SK-N-SH (cell line): ENCODE measurements at regions not wholly inside any gene's neighbourhood (a gene's known extent, or its start where the extent isn't known, plus 50 kb on each side); places are given as distances from the start of the nearest gene placed in this dataset.

Source experiments
- CTCF ChIA-PET: fragments of 300-600, 350-600 bp; formaldehyde crosslinking; extraction: SDS; loops from one replicate; lab custom pipeline; 2021; lab: Yijun Ruan, JAX
- POLR2A ChIA-PET: fragments of 350-600 bp; sonication (Branson Sonifier 250); formaldehyde crosslinking; extraction: SDS; loops from one replicate; lab custom pipeline; 2020; ENCODE audit warnings: antibody characterized with exemption, inconsistent platforms; lab: Yijun Ruan, JAX
- DNase-seq: peaks from one replicate; pipeline ENCODE4 v3.0.0; 2012
- H2AFZ ChIP-seq: fragments of 200-600 bp; sonication (generic); 2 replicates; pipeline ENCODE4 v1.8.1; 2016; ENCODE audit warnings: antibody characterized with exemption, mild to moderate bottlenecking, low read depth
- H3F3A ChIP-seq: fragments of 200-600 bp; sonication (generic); replicated peaks from 2 replicates; pipeline ENCODE3; 2016; ENCODE audit warnings: antibody characterized with exemption, mild to moderate bottlenecking; ENCODE audit not compliant: insufficient read depth
- H3K27ac ChIP-seq, 2 experiments: fragments of 200-500 bp in 1 of 2; fragments of 200-600 bp in 1 of 2; sonication (Bioruptor generic) in 1 of 2; sonication (generic), shearing (Covaris generic) in 1 of 2; 2 replicates each; pipeline versions ENCODE4 v1.5.1 to v1.6.1; 2014 to 2016; ENCODE audit warnings: low read depth in 2 of 2, inconsistent platforms in 1 of 2, low read length in 1 of 2, mild to moderate bottlenecking in 1 of 2, mixed read lengths in 1 of 2
- H3K27me3 ChIP-seq: fragments of 200-600 bp; sonication (generic), shearing (Covaris generic); 2 replicates; pipeline ENCODE4 v1.6.1; 2016; ENCODE audit warnings: mixed run types; ENCODE audit not compliant: insufficient read depth
- H3K36me3 ChIP-seq, 2 experiments: fragments of 200-500 bp in 1 of 2; fragments of 200-600 bp in 1 of 2; sonication (Bioruptor generic) in 1 of 2; sonication (generic) in 1 of 2; replicated peaks in 1 of 2; 2 replicates each; pipeline versions ENCODE3 to v1.5.1; 2014 to 2016; ENCODE audit warnings: low read length in 1 of 2, mild to moderate bottlenecking in 1 of 2; ENCODE audit not compliant: insufficient read depth in 2 of 2, control insufficient read depth in 1 of 2
- H3K4me1 ChIP-seq, 2 experiments: fragments of 200-500 bp in 1 of 2; fragments of 200-600 bp in 1 of 2; sonication (Bioruptor generic) in 1 of 2; sonication (generic), shearing (Covaris generic) in 1 of 2; 2 replicates each; pipeline versions ENCODE4 v1.5.1 to v1.6.1; 2014 to 2016; ENCODE audit warnings: low read depth in 1 of 2, low read length in 1 of 2, mixed run types in 1 of 2; ENCODE audit not compliant: insufficient read depth in 2 of 2, control insufficient read depth in 1 of 2
- H3K4me2 ChIP-seq: fragments of 200-600 bp; sonication (generic), shearing (Covaris generic); 2 replicates; pipeline ENCODE4 v1.6.1; 2017; ENCODE audit warnings: mixed run types
- H3K4me3 ChIP-seq, 2 experiments: fragments of 200-500 bp in 1 of 2; fragments of 200-600 bp in 1 of 2; sonication (Bioruptor generic) in 1 of 2; sonication (generic), shearing (Covaris generic) in 1 of 2; 2 replicates each; pipeline versions ENCODE4 v1.5.1 to v1.8.1; 2014 to 2016; ENCODE audit warnings: low read depth in 2 of 2, inconsistent platforms in 1 of 2, low read length in 1 of 2, mild to moderate bottlenecking in 1 of 2, mixed read lengths in 1 of 2, moderate library complexity in 1 of 2
- H3K79me2 ChIP-seq: fragments of 200-600 bp; sonication (generic); 2 replicates; pipeline ENCODE4 v1.8.1; 2017; ENCODE audit warnings: mild to moderate bottlenecking; ENCODE audit not compliant: insufficient read depth
- H3K9ac ChIP-seq: fragments of 200-600 bp; sonication (generic); 2 replicates; pipeline ENCODE4 v1.6.1; 2017; ENCODE audit warnings: mixed run types
- H3K9me2 ChIP-seq: fragments of 200-600 bp; sonication (generic); 2 replicates; pipeline ENCODE4 v1.6.1; 2017; ENCODE audit warnings: mixed run types
- H3K9me3 ChIP-seq: fragments of 200-600 bp; sonication (generic); 2 replicates; pipeline ENCODE4 v1.6.1; 2017; ENCODE audit warnings: mixed run types, mild to moderate bottlenecking, moderate library complexity
- H4K20me1 ChIP-seq: fragments of 200-600 bp; sonication (generic); 2 replicates; pipeline ENCODE4 v1.6.1; 2017; ENCODE audit warnings: mild to moderate bottlenecking, mixed run types; ENCODE audit not compliant: insufficient read depth
- CHD2 ChIP-seq: fragments of 150-350 bp; IDR thresholded peaks from 2 replicates; pipeline ENCODE4 v1.6.1; 2018; ENCODE audit warnings: low read length; ENCODE audit not compliant: partially characterized antibody
- ELF1 ChIP-seq: IDR thresholded peaks from 2 replicates; pipeline ENCODE4 v1.4.0; 2012
- EP300 ChIP-seq, 2 experiments: IDR thresholded peaks; 2 replicates each; pipeline versions ENCODE4 v1.4.0 to v1.6.1; 2012; ENCODE audit warnings: borderline replicate concordance in 1 of 2, low read depth in 1 of 2, low read length in 1 of 2
- EZH2phosphoT487 ChIP-seq: fragments of 200-600 bp; sonication (generic); IDR thresholded peaks from 2 replicates; pipeline ENCODE4 v1.6.1; 2017; ENCODE audit warnings: low read depth, mixed run types, mild to moderate bottlenecking, antibody characterized with exemption, moderate library complexity, borderline replicate concordance
- FOSL2 ChIP-seq: IDR thresholded peaks from 2 replicates; pipeline ENCODE4 v1.4.0; 2012; ENCODE audit warnings: low read depth, mild to moderate bottlenecking, moderate library complexity, borderline replicate concordance
- FOXJ3 ChIP-seq: sonication (generic); formaldehyde crosslinking; IDR thresholded peaks from 2 replicates; pipeline ENCODE4 v1.5.1; 2020; ENCODE audit warnings: mild to moderate bottlenecking, missing genetic modification reagents
- FOXM1 ChIP-seq: IDR thresholded peaks from 2 replicates; pipeline ENCODE4 v1.4.0; 2012; ENCODE audit warnings: low read depth, mild to moderate bottlenecking
- GATA2 ChIP-seq: sonication (generic); formaldehyde crosslinking; IDR thresholded peaks from 2 replicates; pipeline ENCODE4 v1.5.0; 2020; ENCODE audit warnings: mild to moderate bottlenecking, missing genetic modification reagents
- JUND ChIP-seq: IDR thresholded peaks from 2 replicates; pipeline ENCODE4 v1.4.0; 2012
- MAX ChIP-seq: IDR thresholded peaks from 2 replicates; pipeline ENCODE4 v1.4.0; 2012; ENCODE audit warnings: low read depth
- MEF2A ChIP-seq: IDR thresholded peaks from 2 replicates; pipeline ENCODE4 v1.4.0; 2012; ENCODE audit warnings: low read depth, borderline replicate concordance
- NFIC ChIP-seq: IDR thresholded peaks from 2 replicates; pipeline ENCODE4 v1.4.0; 2012; ENCODE audit warnings: borderline replicate concordance
- NRF1 ChIP-seq: IDR thresholded peaks from 2 replicates; pipeline ENCODE4 v1.6.1; 2012; ENCODE audit warnings: low read depth, mild to moderate bottlenecking, low read length
- POLR2AphosphoS5 ChIP-seq: IDR thresholded peaks from 2 replicates; pipeline ENCODE4 v1.6.1; 2012; ENCODE audit warnings: low read depth, low read length
- RAD21 ChIP-seq: IDR thresholded peaks from 2 replicates; pipeline ENCODE4 v1.6.1; 2012; ENCODE audit warnings: mild to moderate bottlenecking, low read length
- RCOR1 ChIP-seq: fragments of 150-350 bp; IDR thresholded peaks from 2 replicates; pipeline ENCODE4 v1.6.1; 2017; ENCODE audit warnings: antibody characterized with exemption, low read length
- RFX5 ChIP-seq: IDR thresholded peaks from 2 replicates; pipeline ENCODE4 v1.6.1; 2012; ENCODE audit warnings: mild to moderate bottlenecking, improper control_type of control experiment, low read length
- RXRA ChIP-seq: IDR thresholded peaks from 2 replicates; pipeline ENCODE4 v1.4.0; 2012; ENCODE audit warnings: low read depth, mild to moderate bottlenecking, borderline replicate concordance
- SMC3 ChIP-seq: IDR thresholded peaks from 2 replicates; pipeline ENCODE4 v1.6.1; 2012; ENCODE audit warnings: low read depth, low read length, improper control_type of control experiment
- TCF12 ChIP-seq: IDR thresholded peaks from 2 replicates; pipeline ENCODE4 v1.4.0; 2012
- TEAD4 ChIP-seq: IDR thresholded peaks from 2 replicates; pipeline ENCODE4 v1.4.0; 2012; ENCODE audit warnings: mild to moderate bottlenecking, borderline replicate concordance; ENCODE audit not compliant: insufficient read depth
- YY1 ChIP-seq: IDR thresholded peaks from 2 replicates; pipeline ENCODE4 v1.4.0; 2012; ENCODE audit warnings: low read depth, mild to moderate bottlenecking
- WGBS: methylation state at CpG from one replicate; pipeline ENCODE4 v1.1.6; 2017; ENCODE audit warnings: low lambda C conversion rate; 5-methylcytosine and 5-hydroxymethylcytosine counted together
- TF ChIP-seq, protein P1 (sequence below): fragments of 200-600 bp; sonication (generic); IDR thresholded peaks from 2 replicates; pipeline ENCODE4 v1.6.1; 2017; ENCODE audit warnings: antibody characterized with exemption, mild to moderate bottlenecking, moderate library complexity
- TF ChIP-seq, protein P2 (sequence below): IDR thresholded peaks from 2 replicates; pipeline ENCODE4; 2012
- TF ChIP-seq, protein P3 (sequence below): fragments of 150-350 bp; IDR thresholded peaks from 2 replicates; pipeline ENCODE4 v1.6.1; 2016; ENCODE audit warnings: mild to moderate bottlenecking, low read depth, low read length
- TF ChIP-seq, protein P4 (sequence below): IDR thresholded peaks from 2 replicates; pipeline ENCODE4 v1.4.0; 2012; ENCODE audit warnings: low read depth, borderline replicate concordance

- Histone ChIP-seq H2AFZ (no peak overlapping the region), H3K27me3 (no peaks in the 10 kb centered on the region), H3K9me3 (no peaks in the 10 kb centered on the region), H3K27ac (no peak overlapping the region), H3K4me1 (no peaks in the 10 kb centered on the region), H3K79me2 (no peaks in the 10 kb centered on the region), H3K4me3 (no peak overlapping the region), H3K36me3 (no peaks in the 10 kb centered on the region), H3F3A (no peaks in the 10 kb centered on the region)
- DNase-seq: no peak
- WGBS: 87% methylated on average over 8 of the region's 8 CpGs
- CTCF ChIA-PET: no interaction called here
- TF ChIP-seq, protein P1, sequence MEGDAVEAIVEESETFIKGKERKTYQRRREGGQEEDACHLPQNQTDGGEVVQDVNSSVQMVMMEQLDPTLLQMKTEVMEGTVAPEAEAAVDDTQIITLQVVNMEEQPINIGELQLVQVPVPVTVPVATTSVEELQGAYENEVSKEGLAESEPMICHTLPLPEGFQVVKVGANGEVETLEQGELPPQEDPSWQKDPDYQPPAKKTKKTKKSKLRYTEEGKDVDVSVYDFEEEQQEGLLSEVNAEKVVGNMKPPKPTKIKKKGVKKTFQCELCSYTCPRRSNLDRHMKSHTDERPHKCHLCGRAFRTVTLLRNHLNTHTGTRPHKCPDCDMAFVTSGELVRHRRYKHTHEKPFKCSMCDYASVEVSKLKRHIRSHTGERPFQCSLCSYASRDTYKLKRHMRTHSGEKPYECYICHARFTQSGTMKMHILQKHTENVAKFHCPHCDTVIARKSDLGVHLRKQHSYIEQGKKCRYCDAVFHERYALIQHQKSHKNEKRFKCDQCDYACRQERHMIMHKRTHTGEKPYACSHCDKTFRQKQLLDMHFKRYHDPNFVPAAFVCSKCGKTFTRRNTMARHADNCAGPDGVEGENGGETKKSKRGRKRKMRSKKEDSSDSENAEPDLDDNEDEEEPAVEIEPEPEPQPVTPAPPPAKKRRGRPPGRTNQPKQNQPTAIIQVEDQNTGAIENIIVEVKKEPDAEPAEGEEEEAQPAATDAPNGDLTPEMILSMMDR: no peak
- TF ChIP-seq NFIC (no peak), POLR2AphosphoS5 (no peak), FOSL2 (no peak), RCOR1 (no peak), CHD2 (no peak), RXRA (no peak), MEF2A (no peak), TCF12 (no peak), TEAD4 (no peak), FOXJ3 (CRISPR knock-in tag) (no peak), SMC3 (no peak)
- TF ChIP-seq, all 33 proteins: peak for 0
- H3K4me2 ChIP-seq: no peak overlapping the region
- H4K20me1 ChIP-seq: no peaks in the 10 kb centered on the region
- no peak overlapping the region for H3K9ac ChIP-seq
- POLR2A ChIA-PET: no interaction called here
- no peaks in the 10 kb centered on the region for H3K9me2 ChIP-seq
These were observed 453.3 kb downstream of the COL11A1 start for GRCh38 chr1:102655034-102655433.

GRCh38 chr1:102640872-102641271 lies 467.4 kb downstream of the COL11A1 start:
- CTCF ChIA-PET: interaction anchor here (0.5 to 1.0 kb wide), 4 partner anchors 8 to 355 kb away, joined by 3 to 5 read pairs (median 3); no protein-coding TSS in a partner anchor
- TF ChIP-seq NRF1 (no peak), ELF1 (no peak), POLR2AphosphoS5 (no peak), EP300 (IDR thresholded peaks at IDR 0.05; ENCODE audit: borderline replicate concordance in 1 of 2, low read depth in 1 of 2, low read length in 1 of 2) (peak in 1 of 2 experiments; percentile 31; a peak in 1 of 4 replicates), MAX (no peak), TCF12 (peak; percentile 52; the same call in 1 of the 2 replicates), GATA2 (CRISPR knock-in tag) (no peak), JUND (0 out of 2 replicates have a peak, but pooled peaks have one; percentile 24), RXRA (no peak), RAD21 (no peak), TEAD4 (no peak), FOXM1 (no peak), YY1 (no peak), EZH2phosphoT487 (no peak), MEF2A (no peak), SMC3 (no peak), RCOR1 (no peak), NFIC (no peak; the same call in 1 of the 2 replicates), RFX5 (no peak)
- TF ChIP-seq, protein P2, sequence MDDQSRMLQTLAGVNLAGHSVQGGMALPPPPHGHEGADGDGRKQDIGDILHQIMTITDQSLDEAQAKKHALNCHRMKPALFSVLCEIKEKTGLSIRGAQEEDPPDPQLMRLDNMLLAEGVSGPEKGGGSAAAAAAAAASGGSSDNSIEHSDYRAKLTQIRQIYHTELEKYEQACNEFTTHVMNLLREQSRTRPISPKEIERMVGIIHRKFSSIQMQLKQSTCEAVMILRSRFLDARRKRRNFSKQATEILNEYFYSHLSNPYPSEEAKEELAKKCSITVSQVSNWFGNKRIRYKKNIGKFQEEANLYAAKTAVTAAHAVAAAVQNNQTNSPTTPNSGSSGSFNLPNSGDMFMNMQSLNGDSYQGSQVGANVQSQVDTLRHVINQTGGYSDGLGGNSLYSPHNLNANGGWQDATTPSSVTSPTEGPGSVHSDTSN: peak; percentile 37
- TF ChIP-seq, protein P3, sequence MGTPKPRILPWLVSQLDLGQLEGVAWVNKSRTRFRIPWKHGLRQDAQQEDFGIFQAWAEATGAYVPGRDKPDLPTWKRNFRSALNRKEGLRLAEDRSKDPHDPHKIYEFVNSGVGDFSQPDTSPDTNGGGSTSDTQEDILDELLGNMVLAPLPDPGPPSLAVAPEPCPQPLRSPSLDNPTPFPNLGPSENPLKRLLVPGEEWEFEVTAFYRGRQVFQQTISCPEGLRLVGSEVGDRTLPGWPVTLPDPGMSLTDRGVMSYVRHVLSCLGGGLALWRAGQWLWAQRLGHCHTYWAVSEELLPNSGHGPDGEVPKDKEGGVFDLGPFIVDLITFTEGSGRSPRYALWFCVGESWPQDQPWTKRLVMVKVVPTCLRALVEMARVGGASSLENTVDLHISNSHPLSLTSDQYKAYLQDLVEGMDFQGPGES: no peak
- TF ChIP-seq, protein P4, sequence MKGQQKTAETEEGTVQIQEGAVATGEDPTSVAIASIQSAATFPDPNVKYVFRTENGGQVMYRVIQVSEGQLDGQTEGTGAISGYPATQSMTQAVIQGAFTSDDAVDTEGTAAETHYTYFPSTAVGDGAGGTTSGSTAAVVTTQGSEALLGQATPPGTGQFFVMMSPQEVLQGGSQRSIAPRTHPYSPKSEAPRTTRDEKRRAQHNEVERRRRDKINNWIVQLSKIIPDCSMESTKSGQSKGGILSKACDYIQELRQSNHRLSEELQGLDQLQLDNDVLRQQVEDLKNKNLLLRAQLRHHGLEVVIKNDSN: no peak

More at GRCh38 chr1:102640872-102641271, 467.4 kb downstream of the COL11A1 start:
- Histone ChIP-seq H3K9me2 (no peaks in the 10 kb centered on the region), H3K4me2 (no peak overlapping the region), H3K36me3 (no peaks in the 10 kb centered on the region), H3F3A (no peaks in the 10 kb centered on the region), H3K4me1 (no peaks in the 10 kb centered on the region), H3K4me3 (no peak overlapping the region), H3K79me2 (no peaks in the 10 kb centered on the region), H3K9me3 (no peaks in the 10 kb centered on the region), H3K27me3 (no peaks in the 10 kb centered on the region), H4K20me1 (no peaks in the 10 kb centered on the region), H3K9ac (no peak overlapping the region), H3K27ac (no peak overlapping the region), H2AFZ (no peak overlapping the region)
- DNase-seq: no peak
- whole genome bisulfite sequencing: 6% methylated on average over 1 of the region's 1 CpG
- POLR2A ChIA-PET: no interaction called here
